ENCODE measurements at regions not wholly inside any gene's neighbourhood (a gene's known extent, or its start where the extent isn't known, plus 50 kb on each side); places are given as distances from the start of the nearest gene placed in this dataset.
"Not testable (repeated sequence)": the region's sequence is repeated elsewhere in the genome, so short reads cannot be mapped to it uniquely, and the experiment has no call there.

DNA sequence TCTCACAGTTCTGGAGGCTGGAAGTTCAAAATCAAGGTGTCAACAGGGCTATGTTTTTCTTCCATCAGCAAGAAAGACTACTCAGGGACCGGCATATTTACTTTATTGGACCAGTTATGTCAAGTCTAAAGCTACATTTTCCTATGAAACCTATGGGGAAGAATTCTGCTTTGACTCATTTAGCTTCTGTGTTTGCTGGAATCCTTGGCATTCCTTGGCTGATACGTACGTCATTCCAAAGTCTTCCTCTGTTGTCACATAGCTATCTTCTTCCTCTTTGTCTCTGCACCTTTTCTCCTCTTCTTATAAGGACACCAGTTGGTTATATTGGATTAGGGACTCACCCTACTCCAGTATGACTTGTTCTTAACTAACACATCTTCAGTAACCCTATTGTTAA lies 137.4 kb upstream of the FBXO11 start:
- DNase-seq = no peak

DNA sequence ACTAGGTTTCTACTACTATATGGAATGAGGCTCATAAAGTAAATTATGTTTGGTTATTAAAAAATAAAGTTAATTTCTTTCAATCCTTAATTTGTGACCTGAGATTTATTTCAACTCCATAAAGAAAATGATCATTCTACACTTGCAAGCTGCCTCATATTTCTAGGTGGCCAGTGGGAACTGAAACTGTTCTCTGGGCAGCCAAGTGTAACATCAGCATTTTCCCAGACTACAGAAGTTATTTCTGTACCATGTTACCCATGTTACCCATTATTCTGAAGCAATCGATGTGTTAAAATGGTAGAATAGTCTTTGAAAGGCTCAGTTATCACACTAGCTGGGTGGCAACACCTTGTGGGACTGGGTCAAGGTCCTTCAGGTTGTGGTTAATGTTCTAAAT lies 139.3 kb upstream of the FBXO11 start:
- no peak for DNase-seq

DNA sequence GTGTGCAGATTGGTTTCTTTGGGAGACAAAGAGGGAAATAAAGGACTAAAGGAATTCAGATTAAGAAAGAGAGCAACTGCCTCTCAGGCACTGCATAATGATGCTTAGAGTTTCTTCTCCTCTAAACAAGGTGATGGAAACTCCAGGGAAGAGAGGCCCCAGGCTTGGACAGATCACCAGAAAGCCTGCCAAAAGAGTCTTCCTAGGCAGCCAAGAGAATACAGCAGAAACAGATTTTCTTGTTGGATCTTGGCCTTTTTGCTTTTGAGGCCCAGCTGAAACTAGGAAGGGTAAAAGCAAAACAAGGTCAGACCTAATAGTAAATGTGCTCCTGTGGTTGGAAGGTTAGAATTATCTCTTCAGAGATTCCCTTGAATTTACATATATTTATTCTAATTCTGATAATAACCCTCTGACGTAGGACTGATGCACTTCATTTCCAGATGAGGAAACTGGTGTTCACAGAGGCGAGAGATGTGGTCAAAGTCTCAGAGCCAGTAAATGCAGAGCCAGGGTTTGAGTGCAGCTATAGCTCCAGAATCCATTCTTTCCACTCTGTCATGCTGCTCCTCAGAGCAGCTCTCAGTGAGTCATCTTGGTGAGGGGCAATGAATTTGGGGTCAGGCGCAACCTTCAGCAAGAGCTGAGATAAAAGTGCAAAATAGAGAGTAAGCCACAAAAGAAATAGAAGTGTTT lies 142.3 kb upstream of the FBXO11 start:
- DNase-seq = no peak

DNA sequence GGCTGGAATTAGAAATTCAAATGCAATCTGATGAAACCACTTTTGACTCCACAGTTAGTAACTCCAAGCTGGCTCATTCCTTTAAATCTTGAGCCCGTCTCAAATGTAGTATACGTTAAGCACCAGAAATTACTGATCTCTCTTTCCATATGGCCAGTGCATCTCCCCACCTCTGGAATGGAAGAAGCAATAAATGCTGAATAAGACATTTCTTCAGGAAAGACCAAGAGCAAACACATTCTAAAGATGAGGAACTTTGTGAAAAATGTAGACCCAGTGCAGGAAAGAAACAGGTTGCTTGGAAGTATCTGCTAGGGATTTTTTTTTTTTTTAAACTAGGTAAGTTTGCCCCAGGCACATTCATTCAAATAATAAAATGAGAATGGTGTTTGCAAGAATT lies 143.1 kb upstream of the FBXO11 start:
- DNase-seq = no peak

DNA sequence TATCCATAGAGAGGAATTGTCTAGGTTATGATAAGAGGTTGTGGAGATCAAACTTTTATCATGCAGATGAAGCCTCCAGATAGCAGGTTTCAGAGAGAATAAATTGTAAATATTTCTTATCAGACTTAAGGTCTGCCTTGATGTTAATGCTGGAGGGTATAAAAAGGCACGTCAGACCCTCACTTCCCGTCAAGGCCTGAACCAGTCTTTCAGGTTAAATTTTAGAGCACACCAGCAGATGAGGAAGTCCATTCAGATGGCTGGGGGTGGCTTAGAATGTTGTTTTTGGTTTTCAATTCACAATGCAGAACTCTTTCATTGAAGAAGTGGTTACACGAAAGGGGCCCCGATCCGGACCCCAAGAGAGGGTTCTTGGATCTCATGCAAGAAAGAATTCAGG lies 144.4 kb upstream of the FBXO11 start:
- DNase-seq = no peak

DNA sequence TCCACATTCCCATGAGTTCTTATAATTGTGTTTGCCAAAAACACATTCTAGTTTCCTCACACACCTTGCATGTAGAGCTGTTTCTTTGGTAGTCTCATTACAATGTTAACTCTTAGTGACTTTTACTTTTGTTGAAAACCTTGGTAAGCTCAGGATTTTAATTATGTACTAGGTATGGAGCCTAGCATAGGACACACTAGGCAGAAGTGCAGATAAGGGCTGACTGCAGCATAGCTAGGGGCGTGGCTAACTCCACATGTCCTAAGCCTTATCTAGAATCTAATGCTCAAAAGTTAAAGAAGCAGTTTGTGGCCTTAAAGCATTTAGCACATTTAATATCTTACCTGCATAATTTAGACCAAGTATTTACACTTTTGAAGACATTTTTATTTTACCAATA lies 153.7 kb upstream of the FBXO11 start:
- DNase-seq = no peak

DNA sequence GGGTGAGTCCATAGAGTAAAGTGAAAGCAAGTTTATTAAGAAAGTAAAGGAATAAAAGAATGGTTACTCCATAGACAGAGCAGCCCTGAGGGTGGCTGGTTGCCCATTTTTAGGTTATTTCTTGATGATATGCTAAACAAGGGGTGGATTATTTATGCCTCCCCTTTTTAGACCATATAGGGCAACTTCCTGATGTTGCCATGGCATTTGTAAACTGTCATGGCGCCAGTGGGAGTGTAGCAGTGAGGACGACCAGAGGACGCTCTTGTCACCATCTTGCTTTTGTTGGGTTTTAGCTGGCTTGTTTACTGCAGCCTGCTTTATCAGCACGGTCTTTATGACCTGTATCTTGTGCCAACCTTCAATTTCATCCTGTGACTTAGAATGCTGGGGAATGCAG lies 155.4 kb upstream of the FBXO11 start:
- DNase-seq = not testable (repeated sequence)

DNA sequence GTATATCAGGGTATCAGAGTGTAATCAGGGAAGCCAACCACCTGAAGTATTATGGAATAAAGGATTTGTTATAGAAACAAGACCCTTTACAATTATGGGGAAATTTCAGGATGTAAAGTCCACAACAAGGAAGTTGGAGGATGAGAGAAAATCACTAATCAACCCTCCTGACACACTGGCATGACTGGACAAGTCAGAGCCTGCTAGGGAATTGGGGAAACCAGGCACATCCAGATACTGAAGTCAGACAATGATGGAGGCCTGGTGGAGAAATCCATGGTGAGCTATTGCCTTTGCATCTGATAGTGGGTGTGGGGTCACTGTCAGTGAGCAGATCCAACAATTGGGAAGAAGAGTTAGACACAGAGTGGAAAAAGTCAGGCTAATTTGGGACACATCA lies 158.8 kb upstream of the FBXO11 start:
- no peak for DNase-seq

DNA sequence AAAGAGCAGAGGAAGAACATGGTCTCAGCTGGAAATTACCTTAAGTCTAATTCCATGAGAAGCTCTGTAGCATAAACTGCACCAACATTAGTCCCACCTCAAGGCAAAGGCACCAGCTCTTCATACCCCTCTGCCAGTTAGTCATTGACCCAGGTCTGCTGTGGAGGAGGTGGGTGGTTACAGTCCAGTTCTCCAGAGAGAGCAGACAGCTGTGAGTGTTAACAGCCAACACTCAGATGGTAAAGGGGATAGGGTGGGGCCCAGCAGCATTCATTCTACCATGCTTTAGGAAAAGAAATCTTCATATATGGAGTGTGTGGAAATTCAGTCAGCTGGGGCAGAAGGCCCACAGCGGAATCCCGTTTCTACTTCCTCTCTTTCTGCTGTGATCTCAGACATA lies 159.7 kb upstream of the FBXO11 start:
- DNase-seq = no peak

DNA sequence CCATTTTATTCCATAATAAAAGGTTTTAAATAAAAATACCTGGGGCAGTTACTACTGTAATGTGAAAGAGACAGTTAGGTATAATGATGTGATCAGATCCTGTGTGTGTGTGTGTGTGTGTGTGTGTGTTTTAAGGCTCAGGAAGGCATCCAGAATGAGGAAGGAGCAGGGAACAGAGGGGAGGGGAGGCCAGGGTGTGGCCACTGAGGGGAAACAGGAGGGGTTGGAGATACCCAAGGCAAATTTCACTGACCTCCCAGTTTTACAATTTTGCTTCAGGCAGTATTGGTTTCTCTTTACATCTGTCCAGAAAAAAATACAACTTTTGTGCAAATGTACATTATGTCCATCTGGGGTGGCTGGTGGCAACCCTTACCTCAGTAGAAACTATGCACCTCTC lies 163.5 kb upstream of the FBXO11 start:
- DNase-seq = no peak

DNA sequence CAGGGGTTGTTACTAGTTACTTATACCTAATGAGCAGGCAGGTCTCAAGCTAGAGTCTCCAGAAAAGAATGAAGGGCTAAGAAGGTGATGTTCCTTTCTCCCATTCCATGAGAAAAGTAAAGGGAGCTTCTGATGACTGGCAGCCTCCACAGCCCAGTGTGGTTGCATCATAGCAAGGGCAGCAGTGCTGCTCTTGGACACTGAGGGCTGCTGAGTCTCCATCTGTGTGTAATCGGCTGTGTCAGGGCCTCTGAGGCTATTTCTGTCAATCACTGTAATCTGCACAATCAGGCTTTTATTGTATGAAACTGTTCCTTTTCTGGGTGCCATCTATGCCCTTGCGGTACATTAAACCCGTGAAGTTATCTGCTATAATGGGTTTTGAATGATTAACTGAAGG lies 164.1 kb upstream of the FBXO11 start:
- no peak for DNase-seq

DNA sequence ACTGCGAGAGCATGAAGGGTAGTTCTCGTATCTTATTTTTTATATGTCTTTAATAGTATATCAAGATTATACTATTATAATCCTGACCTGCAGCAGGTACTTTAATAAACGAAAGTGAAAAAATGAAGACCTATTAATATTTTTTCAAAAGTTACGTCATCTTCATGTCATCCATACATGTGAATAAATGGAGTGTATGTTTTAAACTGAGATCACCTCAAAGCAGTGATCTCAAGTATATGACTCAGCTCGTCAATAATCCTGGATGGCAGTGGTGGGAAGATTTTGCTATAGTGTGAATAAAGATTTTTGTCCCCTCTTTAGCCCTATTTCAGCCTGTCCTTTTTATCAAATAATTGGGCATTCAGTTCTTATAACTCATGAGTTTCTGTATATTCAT lies 166.3 kb upstream of the FBXO11 start:
- no peak for DNase-seq

DNA sequence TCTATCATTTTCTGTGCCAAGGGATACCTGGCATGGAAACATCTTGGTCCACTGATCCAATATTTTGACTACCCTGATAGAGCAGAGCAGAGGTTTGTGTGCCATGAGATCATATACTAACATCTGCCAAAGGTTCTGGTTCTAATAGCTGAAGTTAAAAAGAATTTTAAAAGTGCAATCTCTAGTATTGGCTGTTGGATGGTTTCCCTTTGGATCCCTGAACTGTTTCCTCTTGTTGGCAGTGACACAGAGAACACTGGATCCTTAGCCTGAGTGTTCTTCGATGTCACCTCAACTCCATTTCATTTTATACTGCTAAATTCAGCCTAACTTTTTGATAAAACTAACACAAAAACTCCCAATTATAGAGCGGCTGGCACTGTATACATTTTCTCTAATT lies 169.3 kb upstream of the FBXO11 start:
- DNase-seq = no peak

DNA sequence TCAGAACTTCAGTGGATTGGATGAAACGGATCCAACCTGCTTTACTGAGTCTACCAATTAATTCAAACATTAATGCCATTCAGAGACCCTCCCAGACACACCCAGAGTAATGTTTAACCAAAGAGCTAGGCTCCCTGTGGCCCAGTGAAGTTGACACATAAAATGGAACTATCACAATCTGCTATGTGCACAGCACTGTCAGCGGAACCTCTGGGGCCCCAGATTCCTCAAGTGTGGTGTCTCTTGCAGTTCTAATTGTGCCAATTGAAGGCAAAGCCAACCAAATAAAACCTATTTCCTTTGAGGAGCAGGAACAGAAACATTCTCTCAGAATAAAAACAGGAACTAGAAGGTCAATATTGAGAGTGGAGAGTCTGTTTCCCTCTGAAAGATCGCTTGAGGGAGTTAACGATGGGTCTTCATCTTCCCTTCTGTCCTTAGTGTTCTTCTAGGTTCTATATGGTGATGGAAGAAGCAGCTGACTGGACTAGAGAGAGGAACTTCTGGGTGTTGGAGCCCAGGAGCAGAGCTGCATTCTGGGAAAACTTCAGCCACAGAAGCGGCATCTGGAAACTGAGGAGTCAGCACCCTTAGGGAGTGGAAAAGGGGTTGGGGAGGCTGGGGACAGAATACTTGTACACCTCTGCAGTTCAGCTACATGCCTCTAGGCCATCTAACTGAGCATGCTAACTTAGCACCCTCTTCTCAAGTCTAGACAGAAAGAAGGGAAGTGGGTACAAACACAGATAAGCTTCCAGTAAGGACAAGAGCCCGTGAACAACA lies 174.4 kb upstream of the FBXO11 start:
- no peak for DNase-seq

DNA sequence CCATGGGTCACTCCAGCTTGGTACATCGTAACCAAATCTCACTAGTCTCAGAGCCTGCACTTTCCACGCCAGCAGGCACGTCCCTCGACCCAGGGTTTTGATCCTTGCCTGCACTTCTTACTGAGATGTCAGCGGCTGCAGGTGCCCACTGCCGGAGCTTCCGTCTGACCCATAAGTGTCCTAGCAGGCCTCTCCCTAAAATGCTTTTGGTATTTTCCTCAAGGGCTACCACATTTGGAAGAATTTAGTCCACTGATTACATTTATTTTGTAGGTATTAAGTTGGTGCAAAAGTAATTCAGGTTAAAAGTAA lies 175.0 kb upstream of the FBXO11 start:
- no peak for DNase-seq

DNA sequence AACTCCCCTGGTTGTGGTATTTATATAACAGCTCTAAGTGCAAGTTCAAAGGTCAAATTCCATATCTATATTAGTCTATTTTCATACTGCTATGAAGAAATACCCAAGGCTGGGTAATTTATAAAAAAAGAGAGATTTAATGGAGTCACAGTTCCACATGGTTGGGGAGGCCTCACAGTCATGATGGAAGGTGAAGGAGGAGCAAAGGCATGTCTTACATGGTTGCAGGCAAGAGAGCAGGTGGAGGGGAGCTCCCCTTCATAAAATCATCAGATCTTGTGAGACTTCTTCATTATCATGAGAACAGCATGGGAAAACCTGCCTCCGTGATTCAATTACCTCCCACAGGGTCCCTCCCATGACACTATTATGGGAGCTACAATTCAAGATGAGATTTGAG lies 179.6 kb upstream of the FBXO11 start:
- DNase-seq = no peak

DNA sequence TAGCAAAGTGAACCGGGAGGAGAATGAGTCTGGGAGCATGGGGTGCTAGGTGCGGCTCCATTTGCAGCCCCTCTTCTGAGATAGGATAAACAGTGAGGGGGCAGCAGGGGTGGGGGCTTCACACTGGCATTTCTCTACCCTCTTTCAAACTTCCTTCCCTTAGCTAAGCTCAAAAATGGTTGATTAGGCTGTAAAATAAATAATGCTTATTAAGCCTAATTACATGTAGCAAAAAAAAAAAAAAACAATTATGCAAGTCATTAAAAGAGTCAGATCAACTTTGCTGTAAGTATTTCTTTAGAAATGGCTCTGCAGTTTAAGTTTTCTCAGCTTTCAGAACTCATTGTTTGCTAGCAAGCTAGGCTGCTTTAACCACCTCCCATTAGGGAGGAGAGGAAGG lies 182.7 kb upstream of the FBXO11 start:
- no peak for DNase-seq

DNA sequence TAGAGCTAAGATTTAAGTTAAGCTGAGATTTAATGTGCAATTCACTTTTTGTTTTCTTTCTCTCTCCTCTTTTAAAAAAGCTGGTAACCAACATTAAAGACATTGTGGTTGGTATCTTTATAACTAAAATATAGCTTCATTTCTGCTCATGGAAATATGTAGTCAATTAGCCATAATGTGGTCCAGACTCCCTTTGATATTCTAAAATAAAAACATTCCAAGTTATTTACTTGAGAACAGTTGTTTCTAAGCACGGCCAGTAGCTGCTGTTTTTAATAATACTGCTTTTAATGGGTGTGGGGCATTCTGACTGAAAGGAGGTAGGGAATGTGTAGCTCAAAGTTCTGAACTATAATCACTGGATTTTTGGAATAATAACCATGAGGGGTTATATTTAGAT lies 183.3 kb upstream of the FBXO11 start:
- no peak for DNase-seq

DNA sequence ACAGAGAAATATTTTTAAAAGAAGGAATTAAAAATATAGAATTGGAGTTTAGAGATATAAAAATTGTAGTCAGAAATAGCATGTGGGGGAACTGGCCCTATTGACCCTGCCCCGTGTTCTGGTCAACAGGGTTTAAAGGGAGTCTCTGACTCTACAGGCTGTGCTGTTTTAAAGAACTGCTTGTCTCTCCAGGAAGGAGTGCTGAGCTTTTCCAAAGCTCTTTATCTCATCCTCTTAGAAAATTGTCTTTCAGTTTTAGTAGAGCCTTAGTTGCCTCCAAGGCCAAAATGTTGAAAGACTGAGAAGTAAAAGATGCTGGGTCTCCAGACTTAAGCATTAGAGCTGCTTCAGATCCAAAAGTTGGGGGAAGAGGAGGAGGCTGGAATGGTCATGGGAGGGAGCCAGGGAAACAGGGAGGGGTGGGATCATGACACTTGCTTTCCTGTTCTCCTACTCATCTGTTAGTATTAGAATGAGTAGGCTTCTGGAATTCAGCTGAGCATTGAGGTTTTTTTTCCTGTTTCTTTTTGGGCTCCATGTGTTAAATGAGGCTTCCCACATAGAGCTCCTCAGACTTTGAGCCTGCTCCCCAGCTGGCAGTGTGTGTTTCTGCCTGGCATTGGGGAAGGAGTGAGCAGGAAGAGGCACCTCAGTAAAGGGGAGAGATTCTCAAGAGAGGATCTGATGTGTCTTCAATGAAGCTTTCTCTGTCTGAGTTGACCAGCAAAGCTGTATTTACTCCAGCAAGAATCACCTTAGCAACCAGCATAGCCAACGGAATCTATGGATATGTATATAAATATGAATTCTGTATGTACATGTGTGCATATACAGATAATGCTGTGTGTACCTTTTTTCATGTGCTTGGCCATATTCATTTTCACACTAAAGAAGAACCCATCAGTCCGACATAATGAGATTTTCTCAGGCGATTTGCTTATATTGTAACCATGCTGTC lies 186.8 kb upstream of the FBXO11 start:
- DNase-seq = no peak

DNA sequence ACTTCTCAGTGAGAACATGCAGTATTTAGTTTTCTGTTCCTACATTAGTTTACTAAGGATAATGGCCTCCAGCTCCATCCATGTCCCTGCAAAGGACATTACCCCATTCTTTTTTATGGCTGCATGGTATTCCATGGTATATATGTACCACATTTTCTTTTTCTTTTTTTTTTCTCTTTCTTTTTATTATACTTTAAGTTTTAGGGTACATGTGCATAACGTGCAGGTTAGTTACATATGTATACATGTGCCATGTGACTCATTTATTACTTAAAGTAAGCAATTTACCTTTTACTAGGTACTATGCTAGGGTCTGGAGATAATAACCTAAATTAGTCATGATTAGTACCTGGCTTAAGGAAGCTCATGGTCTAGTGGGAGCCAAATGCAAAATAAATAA lies 190.5 kb upstream of the FBXO11 start:
- DNase-seq = not testable (repeated sequence)

DNA sequence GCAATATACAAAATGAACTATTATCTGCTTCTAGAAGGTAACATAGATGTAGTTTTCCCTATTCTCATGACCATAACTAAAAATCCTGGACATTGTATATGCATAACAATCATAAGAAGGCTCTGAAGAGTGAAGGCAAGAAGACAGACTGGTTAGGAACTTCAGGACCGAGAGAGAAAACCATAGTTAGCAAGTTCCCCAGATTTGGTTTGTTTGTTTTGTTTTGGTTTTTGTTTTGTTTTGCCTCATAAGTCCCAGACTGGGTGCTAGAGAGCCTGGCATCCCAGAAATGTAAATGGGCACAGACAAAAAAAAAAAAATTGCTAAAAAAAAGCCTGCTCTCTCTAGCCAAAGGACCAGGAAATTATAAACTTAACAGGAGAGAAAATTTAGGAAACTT lies 192.2 kb upstream of the FBXO11 start:
- DNase-seq = no peak

DNA sequence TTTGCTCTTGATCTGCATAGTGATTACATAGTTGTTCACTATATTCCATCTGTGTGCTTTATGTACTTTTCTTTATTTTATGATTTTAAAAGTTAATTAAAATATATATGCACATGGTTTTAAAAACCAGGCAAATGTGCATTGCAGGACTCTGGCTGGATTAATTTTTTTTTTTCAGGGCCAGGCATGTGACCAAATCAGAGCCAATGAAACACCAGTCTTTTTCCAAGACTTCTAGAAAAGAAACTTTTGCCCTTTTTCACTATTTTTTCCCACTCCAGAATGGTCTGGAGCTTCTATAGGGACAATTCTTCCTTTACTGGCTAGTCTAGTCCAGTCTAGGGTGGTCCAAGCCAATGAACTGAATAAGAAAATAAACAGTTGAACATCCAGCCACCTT lies 198.1 kb upstream of the FBXO11 start:
- DNase-seq = no peak

DNA sequence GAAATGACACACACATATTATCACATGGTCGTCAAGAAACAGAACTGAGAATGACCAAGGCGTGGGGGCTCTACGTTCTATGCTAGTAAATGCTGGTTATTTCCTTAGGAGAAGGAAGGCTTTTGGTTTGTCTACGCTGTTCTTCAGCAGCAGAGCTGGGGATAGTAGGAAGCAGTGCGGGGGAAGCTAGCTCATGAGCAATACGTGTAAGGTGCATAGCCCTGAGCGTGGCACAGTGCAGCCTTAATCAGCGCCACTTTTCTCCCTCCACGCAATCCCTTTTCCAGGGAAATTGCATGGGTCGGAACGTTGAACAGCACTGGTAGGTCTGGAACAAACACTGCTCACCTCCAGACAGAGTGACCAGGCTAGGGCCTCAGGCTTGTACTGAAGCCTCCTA lies 199.6 kb upstream of the FBXO11 start:
- no peak for DNase-seq

Data from right lung (tissue), 2 donors.